Dendritic cell treated with granulocyte-macrophage colony-stimulating factor and Interleukin-4, amounts not matched to agents 40 ng/mL and 50 ng/mL, for 4 days (primary cell): ENCODE measurements at regions not wholly inside any gene's neighbourhood (a gene's known extent, or its start where the extent isn't known, plus 50 kb on each side); places are given as distances from the start of the nearest gene placed in this dataset.

Source experiments
- H3K27ac Mint-ChIP-seq: one replicate; pipeline ENCODE4 v1.8.0; 2022; ENCODE audit warnings: mild to moderate bottlenecking, mixed read lengths
- H3K27me3 Mint-ChIP-seq: one replicate; pipeline ENCODE4 v1.8.0; 2022; ENCODE audit warnings: mild to moderate bottlenecking, mixed read lengths
- H3K36me3 Mint-ChIP-seq: one replicate; pipeline ENCODE4 v1.8.0; 2022; ENCODE audit warnings: low read depth, mixed read lengths
- H3K4me1 Mint-ChIP-seq: one replicate; pipeline ENCODE4 v1.8.0; 2022; ENCODE audit warnings: low read depth, mixed read lengths
- H3K4me3 Mint-ChIP-seq: one replicate; pipeline ENCODE4 v1.8.0; 2022; ENCODE audit warnings: mild to moderate bottlenecking, moderate library complexity, mixed read lengths
- H3K9me3 Mint-ChIP-seq: one replicate; pipeline ENCODE4 v1.8.0; 2022; ENCODE audit warnings: mixed read lengths
- intact Hi-C: fragments of 100-400 bp; cut with micrococcal nuclease; formaldehyde crosslinking; loops from one replicate; pipeline ENCODE4 v1.15.0; 2022

- peaks cover 5% of the 10 kb centered on the region for H3K4me1 Mint-ChIP-seq
Observed at GRCh38 chr6:21997119-21998037, 299.5 kb downstream of the PRL start.

GRCh38 chr6:21998582-21998981 lies 298.3 kb downstream of the PRL start:
- Mint-ChIP-seq H3K4me1 (peaks cover 5% of the 10 kb centered on the region), H3K27me3 (no peaks in the 10 kb centered on the region), H3K9me3 (no peaks in the 10 kb centered on the region), H3K4me3 (no peak overlapping the region), H3K36me3 (no peaks in the 10 kb centered on the region), H3K27ac (no peak overlapping the region)
- intact Hi-C loops = no loop called here

More at GRCh38 chr6:21997119-21998037, 299.5 kb downstream of the PRL start:
- Mint-ChIP-seq H3K36me3 (no peaks in the 10 kb centered on the region), H3K27ac (no peak overlapping the region), H3K4me3 (no peak overlapping the region), H3K27me3 (no peaks in the 10 kb centered on the region), H3K9me3 (no peaks in the 10 kb centered on the region)
- intact Hi-C loops = no loop called here

GRCh38 chr6:21999012-21999528 lies 297.8 kb downstream of the PRL start:
- H3K9me3 Mint-ChIP-seq = no peaks in the 10 kb centered on the region
- intact Hi-C loops = no loop called here
- no peaks in the 10 kb centered on the region for H3K27me3 Mint-ChIP-seq
- H3K4me1 Mint-ChIP-seq = peaks cover 5% of the 10 kb centered on the region
- no peaks in the 10 kb centered on the region for H3K36me3 Mint-ChIP-seq
- no peak overlapping the region for H3K27ac Mint-ChIP-seq
- no peak overlapping the region for H3K4me3 Mint-ChIP-seq

- H3K4me3 Mint-ChIP-seq = no peak overlapping the region
- intact Hi-C loops = no loop called here
- H3K4me1 Mint-ChIP-seq = peaks cover 5% of the 10 kb centered on the region
- H3K36me3 Mint-ChIP-seq = no peaks in the 10 kb centered on the region
- no peak overlapping the region for H3K27ac Mint-ChIP-seq
- no peaks in the 10 kb centered on the region for H3K27me3 Mint-ChIP-seq
- H3K9me3 Mint-ChIP-seq = no peaks in the 10 kb centered on the region
Observed at GRCh38 chr6:21999741-22000140, 297.1 kb downstream of the PRL start.

DNA sequence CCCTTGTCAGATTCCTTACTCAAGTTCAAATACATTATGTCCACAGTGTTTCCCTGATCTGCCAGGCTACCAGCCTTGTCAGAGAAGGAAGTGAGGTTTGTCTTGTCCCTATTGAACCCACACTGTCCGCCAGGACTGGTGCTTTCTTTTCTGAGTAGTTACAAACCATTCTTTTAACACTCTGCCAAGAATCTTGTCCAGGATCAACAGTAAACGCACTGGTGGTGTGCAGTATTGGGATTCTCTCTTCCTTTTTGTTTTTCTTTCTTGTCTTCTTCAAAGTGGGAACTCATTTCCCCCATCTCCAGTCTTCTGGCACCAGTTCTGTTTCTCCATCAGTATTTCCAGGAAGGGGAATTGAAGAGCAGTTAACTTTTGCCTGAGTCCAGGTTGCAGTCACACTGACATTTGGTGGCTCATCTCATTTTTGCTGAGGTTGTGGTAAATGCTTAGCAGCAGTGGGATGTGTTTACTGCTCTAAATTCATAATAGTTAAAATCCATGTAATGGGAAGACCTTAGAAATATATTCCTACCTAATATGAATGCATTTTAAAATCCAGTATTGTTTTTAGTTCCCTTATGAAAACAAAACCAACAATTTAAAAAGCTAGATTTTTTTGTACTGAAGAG lies 295.3 kb downstream of the PRL start:
- Mint-ChIP-seq H3K27ac (no peak overlapping the region), H3K4me1 (peaks cover 5% of the 10 kb centered on the region), H3K36me3 (no peaks in the 10 kb centered on the region), H3K9me3 (no peaks in the 10 kb centered on the region), H3K4me3 (no peak overlapping the region), H3K27me3 (no peaks in the 10 kb centered on the region)
- intact Hi-C loops = no loop called here

GRCh38 chr6:22003287-22003686 lies 293.5 kb downstream of the PRL start:
- H3K4me3 Mint-ChIP-seq = no peak overlapping the region
- H3K27ac Mint-ChIP-seq = no peak overlapping the region
- H3K9me3 Mint-ChIP-seq = no peaks in the 10 kb centered on the region
- H3K27me3 Mint-ChIP-seq = no peaks in the 10 kb centered on the region
- intact Hi-C loops = no loop called here
- H3K36me3 Mint-ChIP-seq = no peaks in the 10 kb centered on the region
- peaks cover 15% of the 10 kb centered on the region for H3K4me1 Mint-ChIP-seq

GRCh38 chr6:22006795-22007194 lies 290.0 kb downstream of the PRL start:
- H3K4me1 Mint-ChIP-seq = peaks cover 10% of the 10 kb centered on the region
- H3K9me3 Mint-ChIP-seq = no peaks in the 10 kb centered on the region
- intact Hi-C loops = no loop called here
- H3K4me3 Mint-ChIP-seq = no peak overlapping the region
- H3K36me3 Mint-ChIP-seq = no peaks in the 10 kb centered on the region
- no peaks in the 10 kb centered on the region for H3K27me3 Mint-ChIP-seq
- no peak overlapping the region for H3K27ac Mint-ChIP-seq

GRCh38 chr6:22007469-22007868 lies 289.4 kb downstream of the PRL start:
- intact Hi-C loops = no loop called here
- no peaks in the 10 kb centered on the region for H3K9me3 Mint-ChIP-seq
- no peak overlapping the region for H3K27ac Mint-ChIP-seq
- no peaks in the 10 kb centered on the region for H3K36me3 Mint-ChIP-seq
- H3K4me1 Mint-ChIP-seq = peaks cover 10% of the 10 kb centered on the region
- H3K4me3 Mint-ChIP-seq = no peak overlapping the region
- no peaks in the 10 kb centered on the region for H3K27me3 Mint-ChIP-seq

DNA sequence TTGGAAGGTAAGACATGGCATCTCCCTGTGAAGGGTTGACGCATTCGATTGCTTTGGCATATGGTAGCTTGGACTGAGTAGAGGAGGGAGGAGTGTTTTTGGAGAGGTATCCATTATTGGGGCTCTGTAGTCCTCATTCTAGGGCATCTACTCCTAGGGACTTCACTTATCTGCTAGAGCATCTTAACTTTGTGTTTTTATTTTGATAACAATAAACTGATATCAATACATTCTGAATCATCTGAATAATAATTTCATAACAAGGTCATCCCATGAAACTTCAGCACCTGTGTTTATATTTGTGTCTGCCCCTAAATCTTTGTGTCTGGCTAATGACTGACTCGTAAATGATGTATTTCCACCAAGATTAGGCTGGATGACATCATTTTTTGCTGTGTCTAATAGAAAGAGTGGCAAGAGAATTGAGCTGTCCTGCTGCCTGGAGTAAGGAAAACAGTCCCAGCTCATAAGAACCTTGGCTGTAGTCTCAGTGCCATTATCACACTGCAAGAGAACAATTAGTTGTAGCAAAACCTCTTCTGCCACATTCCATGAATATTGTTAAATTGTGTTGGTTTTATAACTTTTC lies 288.5 kb downstream of the PRL start:
- no peaks in the 10 kb centered on the region for H3K36me3 Mint-ChIP-seq
- intact Hi-C loops = no loop called here
- no peak overlapping the region for H3K27ac Mint-ChIP-seq
- H3K4me1 Mint-ChIP-seq = peaks cover 10% of the 10 kb centered on the region
- no peaks in the 10 kb centered on the region for H3K27me3 Mint-ChIP-seq
- no peaks in the 10 kb centered on the region for H3K9me3 Mint-ChIP-seq
- H3K4me3 Mint-ChIP-seq = no peak overlapping the region

DNA sequence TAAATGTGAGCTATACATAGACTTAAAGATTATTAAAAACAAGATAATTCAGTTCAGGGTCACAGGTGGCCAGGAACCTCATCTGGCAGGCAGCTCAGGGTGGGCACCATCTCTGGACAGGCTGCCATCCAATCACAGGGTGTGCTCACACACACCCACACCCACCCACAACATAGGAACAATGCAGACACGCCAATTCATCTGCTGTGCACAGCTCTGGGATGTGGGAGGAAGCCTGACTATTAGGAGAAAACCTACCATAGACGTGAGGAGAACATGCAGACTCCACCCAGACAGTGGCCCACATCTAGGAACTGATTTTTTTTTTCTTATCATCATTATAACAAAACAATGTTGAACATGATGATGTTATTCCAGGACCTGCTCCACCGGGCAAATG lies 286.7 kb downstream of the PRL start:
- H3K4me3 Mint-ChIP-seq = no peak overlapping the region
- H3K36me3 Mint-ChIP-seq = no peaks in the 10 kb centered on the region
- no peaks in the 10 kb centered on the region for H3K27me3 Mint-ChIP-seq
- H3K9me3 Mint-ChIP-seq = no peaks in the 10 kb centered on the region
- intact Hi-C loops = no loop called here
- H3K4me1 Mint-ChIP-seq = peaks cover 10% of the 10 kb centered on the region
- H3K27ac Mint-ChIP-seq = no peak overlapping the region

DNA sequence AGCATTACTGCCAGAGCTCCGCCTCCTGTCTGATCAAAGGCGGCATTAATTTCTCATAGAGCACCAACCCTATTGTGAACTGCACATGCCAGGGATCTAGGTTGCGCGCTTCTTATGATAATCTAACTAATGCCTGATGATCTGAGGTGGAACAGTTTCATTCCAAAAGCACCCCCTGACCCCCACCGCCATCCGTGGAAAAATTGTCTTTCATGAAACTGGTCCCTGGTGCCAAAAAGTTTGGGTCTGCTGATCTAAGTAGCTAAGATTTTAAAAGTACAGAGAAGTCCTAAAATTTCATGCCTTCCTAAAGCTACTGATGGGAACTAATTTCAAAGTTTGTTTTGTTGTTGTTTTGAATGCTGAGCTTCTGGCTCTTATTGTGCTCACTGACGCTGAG lies 281.6 kb downstream of the PRL start:
- H3K27ac Mint-ChIP-seq = no peak overlapping the region

DNA sequence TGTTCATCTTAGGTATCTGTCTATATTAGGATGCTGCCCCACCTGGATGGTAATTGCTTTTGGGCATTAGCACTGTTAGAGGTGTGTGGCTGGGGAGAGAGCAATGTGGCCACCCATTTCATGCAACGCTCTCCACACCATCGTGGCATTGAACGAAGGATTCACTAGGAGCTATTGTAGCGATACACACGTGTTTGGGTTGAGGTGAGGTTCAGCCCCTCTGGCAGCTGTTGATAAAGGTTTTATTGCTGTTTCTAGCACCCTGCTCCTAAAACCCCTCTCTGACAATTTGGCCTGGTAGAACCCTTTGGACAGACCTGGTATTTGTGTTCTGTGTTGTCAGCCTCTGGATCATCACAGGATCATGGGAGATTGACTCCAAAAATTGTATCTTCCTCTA lies 280.9 kb downstream of the PRL start:
- H3K36me3 Mint-ChIP-seq = no peaks in the 10 kb centered on the region
- H3K27me3 Mint-ChIP-seq = no peaks in the 10 kb centered on the region
- intact Hi-C loops = no loop called here
- H3K4me1 Mint-ChIP-seq = no peaks in the 10 kb centered on the region
- no peaks in the 10 kb centered on the region for H3K9me3 Mint-ChIP-seq
- no peak overlapping the region for H3K4me3 Mint-ChIP-seq
- H3K27ac Mint-ChIP-seq = no peak overlapping the region

More for the DNA sequence above, 281.6 kb downstream of the PRL start:
- intact Hi-C loops = no loop called here
- Mint-ChIP-seq H3K36me3 (no peaks in the 10 kb centered on the region), H3K4me3 (no peak overlapping the region), H3K9me3 (no peaks in the 10 kb centered on the region), H3K27me3 (no peaks in the 10 kb centered on the region), H3K4me1 (no peaks in the 10 kb centered on the region)

DNA sequence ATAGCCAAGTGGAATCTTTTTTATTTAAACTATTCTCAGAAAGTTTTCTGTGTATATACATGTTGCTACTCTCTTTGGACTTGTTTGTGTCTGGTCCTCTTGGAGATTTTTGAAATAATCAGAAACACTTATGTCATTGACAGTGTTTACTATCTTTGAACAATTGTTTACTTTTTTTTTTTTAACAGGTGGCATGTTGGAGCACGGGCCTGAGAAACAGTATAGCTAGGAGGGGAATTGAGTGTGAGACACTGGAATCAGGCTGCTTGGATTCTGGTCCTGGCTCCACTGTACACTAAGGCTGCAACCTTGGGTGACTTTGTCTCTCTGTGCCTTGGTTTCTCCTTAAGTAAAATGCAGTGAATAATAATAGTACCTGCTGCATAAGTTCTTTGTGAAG lies 279.6 kb downstream of the PRL start:
- Mint-ChIP-seq H3K27ac (no peak overlapping the region), H3K36me3 (no peaks in the 10 kb centered on the region), H3K27me3 (no peaks in the 10 kb centered on the region), H3K4me1 (peaks cover 1% of the 10 kb centered on the region), H3K9me3 (peaks cover 6% of the 10 kb centered on the region), H3K4me3 (no peak overlapping the region)
- intact Hi-C loops = no loop called here

DNA sequence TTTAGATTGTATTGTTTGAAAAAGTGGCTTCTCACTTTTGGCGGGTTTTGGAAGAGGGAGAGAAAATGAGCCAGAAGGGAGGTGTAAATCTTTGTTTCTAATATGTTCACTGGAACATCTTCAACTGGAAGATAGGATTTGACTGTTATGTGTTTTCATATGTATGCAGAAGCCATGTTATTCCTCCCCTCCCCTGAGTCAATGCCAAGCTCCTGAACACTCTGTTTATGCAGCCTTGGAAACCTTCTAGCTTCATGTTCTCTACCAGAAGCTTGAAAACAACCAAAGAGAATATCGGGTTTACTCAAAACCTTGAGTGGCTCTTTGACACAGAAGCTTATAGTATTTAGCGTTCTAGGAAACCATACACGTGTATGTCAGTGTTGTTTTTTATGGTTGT lies 279.1 kb downstream of the PRL start:
- Mint-ChIP-seq H3K36me3 (no peaks in the 10 kb centered on the region), H3K4me3 (no peak overlapping the region), H3K4me1 (peaks cover 5% of the 10 kb centered on the region), H3K9me3 (peaks cover 11% of the 10 kb centered on the region), H3K27ac (no peak overlapping the region), H3K27me3 (no peaks in the 10 kb centered on the region)
- intact Hi-C loops = no loop called here
